Activated naive CD4-positive, alpha-beta T cell treated with anti-CD3 and anti-CD28 coated beads for 36 hours (primary cell): ENCODE measurements at regions not wholly inside any gene's neighbourhood (a gene's known extent, or its start where the extent isn't known, plus 50 kb on each side); places are given as distances from the start of the nearest gene placed in this dataset.

Experiments used
- CTCF ChIA-PET: fragments of 350-600 bp; sonication (Branson Sonifier 250); formaldehyde crosslinking; loops from one replicate; lab custom pipeline; 2021; ENCODE audit warnings: antibody characterized with exemption; lab: Charles Lee
- DNase-seq: peaks from one replicate; pipeline ENCODE4 v3.0.0-alpha.2; 2020
- H3K27ac Mint-ChIP-seq: one replicate; pipeline ENCODE4 v1.8.0; 2021; ENCODE audit warnings: mild to moderate bottlenecking, mixed read lengths
- H3K27me3 Mint-ChIP-seq: one replicate; pipeline ENCODE4 v1.8.0; 2021; ENCODE audit warnings: low read depth, mixed read lengths
- H3K36me3 Mint-ChIP-seq: one replicate; pipeline ENCODE4 v1.8.0; 2021; ENCODE audit warnings: low read depth, mixed read lengths
- H3K4me1 Mint-ChIP-seq: one replicate; pipeline ENCODE4 v1.8.0; 2021; ENCODE audit warnings: low read depth, mixed read lengths
- H3K4me3 Mint-ChIP-seq: one replicate; pipeline ENCODE4 v1.8.0; 2021; ENCODE audit warnings: mild to moderate bottlenecking, moderate library complexity, mixed read lengths
- H3K9me3 Mint-ChIP-seq: one replicate; pipeline ENCODE4 v1.8.0; 2021; ENCODE audit warnings: mixed read lengths
- intact Hi-C: fragments of 100-400 bp; cut with micrococcal nuclease; formaldehyde crosslinking; loops from one replicate; pipeline ENCODE4 v1.15.1; 2023

- H3K27ac Mint-ChIP-seq = no peak overlapping the region
- DNase-seq = no peak
- intact Hi-C loops = no loop called here
- no peaks in the 10 kb centered on the region for H3K4me1 Mint-ChIP-seq
- CTCF ChIA-PET = no interaction called here
- H3K4me3 Mint-ChIP-seq = no peak overlapping the region
- H3K36me3 Mint-ChIP-seq = no peaks in the 10 kb centered on the region
- H3K9me3 Mint-ChIP-seq = peaks cover 3% of the 10 kb centered on the region
- no peaks in the 10 kb centered on the region for H3K27me3 Mint-ChIP-seq
These were observed 669.5 kb upstream of the GRM3 start for GRCh38 chr7:85974176-85974575.

GRCh38 chr7:85972504-85973141 is 671.1 kb upstream of the GRM3 start:
- no peaks in the 10 kb centered on the region for H3K4me1 Mint-ChIP-seq
- H3K36me3 Mint-ChIP-seq = no peaks in the 10 kb centered on the region
- no peak overlapping the region for H3K4me3 Mint-ChIP-seq
- DNase-seq = no peak
- H3K27me3 Mint-ChIP-seq = no peaks in the 10 kb centered on the region
- H3K27ac Mint-ChIP-seq = no peak overlapping the region
- H3K9me3 Mint-ChIP-seq = peaks cover 3% of the 10 kb centered on the region
- intact Hi-C loops = no loop called here
- CTCF ChIA-PET = no interaction called here

- CTCF ChIA-PET = no interaction called here
- Mint-ChIP-seq H3K9me3 (peaks cover 8% of the 10 kb centered on the region), H3K36me3 (no peaks in the 10 kb centered on the region), H3K27ac (no peak overlapping the region), H3K4me3 (no peak overlapping the region), H3K27me3 (no peaks in the 10 kb centered on the region), H3K4me1 (no peaks in the 10 kb centered on the region)
- intact Hi-C loops = no loop called here
- no peak for DNase-seq
These were observed 688.7 kb upstream of the GRM3 start for GRCh38 chr7:85954961-85955360.

GRCh38 chr7:85950871-85951270 is 692.8 kb upstream of the GRM3 start:
- no peaks in the 10 kb centered on the region for H3K4me1 Mint-ChIP-seq
- no peak for DNase-seq
- no peaks in the 10 kb centered on the region for H3K27me3 Mint-ChIP-seq
- H3K36me3 Mint-ChIP-seq = no peaks in the 10 kb centered on the region
- H3K4me3 Mint-ChIP-seq = no peak overlapping the region
- intact Hi-C loops = no loop called here
- peaks cover 15% of the 10 kb centered on the region for H3K9me3 Mint-ChIP-seq
- H3K27ac Mint-ChIP-seq = no peak overlapping the region
- CTCF ChIA-PET = no interaction called here

GRCh38 chr7:85950418-85950817 is 693.3 kb upstream of the GRM3 start:
- no peaks in the 10 kb centered on the region for H3K4me1 Mint-ChIP-seq
- H3K27ac Mint-ChIP-seq = no peak overlapping the region
- H3K36me3 Mint-ChIP-seq = no peaks in the 10 kb centered on the region
- H3K27me3 Mint-ChIP-seq = no peaks in the 10 kb centered on the region
- intact Hi-C loops = no loop called here
- no peak for DNase-seq
- CTCF ChIA-PET = no interaction called here
- peaks cover 15% of the 10 kb centered on the region for H3K9me3 Mint-ChIP-seq
- no peak overlapping the region for H3K4me3 Mint-ChIP-seq

- H3K9me3 Mint-ChIP-seq = peaks cover 12% of the 10 kb centered on the region
- no peaks in the 10 kb centered on the region for H3K4me1 Mint-ChIP-seq
- no peak overlapping the region for H3K27ac Mint-ChIP-seq
- no peak overlapping the region for H3K4me3 Mint-ChIP-seq
- H3K36me3 Mint-ChIP-seq = no peaks in the 10 kb centered on the region
- H3K27me3 Mint-ChIP-seq = no peaks in the 10 kb centered on the region
- DNase-seq = no peak
- intact Hi-C loops = no loop called here
- CTCF ChIA-PET = interaction anchor here (0.6 kb wide), 1 partner anchor 99 kb away, joined by 3 read pairs; no protein-coding TSS in a partner anchor
These were observed 695.9 kb upstream of the GRM3 start for GRCh38 chr7:85947767-85948166.

GRCh38 chr7:85940798-85941197 is 702.9 kb upstream of the GRM3 start:
- H3K36me3 Mint-ChIP-seq = no peaks in the 10 kb centered on the region
- no peak for DNase-seq
- H3K4me1 Mint-ChIP-seq = no peaks in the 10 kb centered on the region
- no peak overlapping the region for H3K4me3 Mint-ChIP-seq
- no peaks in the 10 kb centered on the region for H3K27me3 Mint-ChIP-seq
- H3K27ac Mint-ChIP-seq = no peak overlapping the region
- H3K9me3 Mint-ChIP-seq = peaks cover 2% of the 10 kb centered on the region
- intact Hi-C loops = no loop called here
- CTCF ChIA-PET = no interaction called here

GRCh38 chr7:85931919-85932318 is 711.8 kb upstream of the GRM3 start:
- H3K27me3 Mint-ChIP-seq = no peaks in the 10 kb centered on the region
- H3K4me1 Mint-ChIP-seq = no peaks in the 10 kb centered on the region
- no peak overlapping the region for H3K4me3 Mint-ChIP-seq

GRCh38 chr7:85928500-85928899 is 715.2 kb upstream of the GRM3 start:
- H3K4me3 Mint-ChIP-seq = no peak overlapping the region
- H3K27ac Mint-ChIP-seq = no peak overlapping the region
- no peaks in the 10 kb centered on the region for H3K27me3 Mint-ChIP-seq
- H3K9me3 Mint-ChIP-seq = peaks cover 11% of the 10 kb centered on the region
- CTCF ChIA-PET = interaction anchor here (0.5 kb wide), 1 partner anchor 75 kb away, joined by 3 read pairs; no protein-coding TSS in a partner anchor
- no peak for DNase-seq
- no peaks in the 10 kb centered on the region for H3K36me3 Mint-ChIP-seq
- intact Hi-C loops = no loop called here
- no peaks in the 10 kb centered on the region for H3K4me1 Mint-ChIP-seq

More at GRCh38 chr7:85931919-85932318, 711.8 kb upstream of the GRM3 start:
- intact Hi-C loops = no loop called here
- Mint-ChIP-seq H3K27ac (no peak overlapping the region), H3K9me3 (peaks cover 16% of the 10 kb centered on the region), H3K36me3 (no peaks in the 10 kb centered on the region)
- DNase-seq = no peak
- CTCF ChIA-PET = no interaction called here

GRCh38 chr7:85927226-85927625 is 716.5 kb upstream of the GRM3 start:
- Mint-ChIP-seq H3K9me3 (peaks cover 10% of the 10 kb centered on the region), H3K4me1 (no peaks in the 10 kb centered on the region), H3K27me3 (no peaks in the 10 kb centered on the region), H3K4me3 (no peak overlapping the region), H3K27ac (no peak overlapping the region), H3K36me3 (no peaks in the 10 kb centered on the region)
- DNase-seq = no peak
- CTCF ChIA-PET = no interaction called here
- intact Hi-C loops = no loop called here

- intact Hi-C loops = no loop called here
- Mint-ChIP-seq H3K36me3 (no peaks in the 10 kb centered on the region), H3K4me3 (no peak overlapping the region), H3K27me3 (no peaks in the 10 kb centered on the region), H3K4me1 (no peaks in the 10 kb centered on the region), H3K27ac (no peak overlapping the region), H3K9me3 (peaks cover 5% of the 10 kb centered on the region)
- no peak for DNase-seq
- CTCF ChIA-PET = no interaction called here
These were observed 719.6 kb upstream of the GRM3 start for GRCh38 chr7:85924062-85924461.

GRCh38 chr7:85916016-85916415 is 727.7 kb upstream of the GRM3 start:
- H3K4me1 Mint-ChIP-seq = no peaks in the 10 kb centered on the region
- H3K36me3 Mint-ChIP-seq = no peaks in the 10 kb centered on the region
- no peak overlapping the region for H3K4me3 Mint-ChIP-seq
- DNase-seq = no peak
- H3K27ac Mint-ChIP-seq = no peak overlapping the region
- no peaks in the 10 kb centered on the region for H3K27me3 Mint-ChIP-seq
- intact Hi-C loops = no loop called here
- H3K9me3 Mint-ChIP-seq = peaks cover 15% of the 10 kb centered on the region
- CTCF ChIA-PET = no interaction called here

- H3K4me1 Mint-ChIP-seq = no peaks in the 10 kb centered on the region
- CTCF ChIA-PET = no interaction called here
- H3K4me3 Mint-ChIP-seq = no peak overlapping the region
- intact Hi-C loops = no loop called here
- H3K9me3 Mint-ChIP-seq = peaks cover 15% of the 10 kb centered on the region
- H3K36me3 Mint-ChIP-seq = no peaks in the 10 kb centered on the region
- no peaks in the 10 kb centered on the region for H3K27me3 Mint-ChIP-seq
- no peak for DNase-seq
- H3K27ac Mint-ChIP-seq = no peak overlapping the region
These were observed 727.6 kb upstream of the SEMA3D start for GRCh38 chr7:85914437-85914836.
